ENCODE measurements at regions not wholly inside any gene's neighbourhood (a gene's known extent, or its start where the extent isn't known, plus 50 kb on each side); places are given as distances from the start of the nearest gene placed in this dataset.

DNA sequence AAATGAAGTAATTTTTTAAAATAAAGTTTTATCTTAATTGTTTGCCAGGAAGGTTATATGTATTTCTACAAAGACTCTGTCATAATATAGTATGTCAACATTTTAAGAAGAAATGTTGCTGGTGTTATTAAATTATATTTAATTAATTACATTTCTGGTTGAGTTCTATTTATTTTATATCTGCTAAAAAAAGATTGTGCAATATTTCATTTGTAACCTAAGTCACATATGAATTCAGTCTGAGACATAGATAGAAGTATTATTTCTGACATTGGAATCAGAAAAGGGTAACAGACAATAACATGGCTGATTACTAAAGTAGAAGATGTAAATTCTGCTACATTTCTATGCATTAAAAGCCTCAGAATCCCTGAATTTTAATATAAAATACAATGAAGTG is 1985.1 kb downstream of the C4orf33 start:
- TF ChIP-seq CTCF (IDR thresholded peaks at IDR 0.05 in 2 of 3, conservative IDR thresholded peaks at IDR 0.05 in 1 of 3; ENCODE audit: control insufficient read depth in 2 of 3, extremely low read depth in 1 of 3, insufficient read depth in 1 of 3, low read depth in 3 of 3, low read length in 3 of 3) (no peak), EP300 (IDR thresholded peaks at IDR 0.05; ENCODE audit: borderline replicate concordance in 1 of 2, control insufficient read depth in 1 of 2, low read depth in 2 of 2, low read length in 2 of 2) (no peak), POLR2AphosphoS5 (IDR thresholded peaks at IDR 0.05; ENCODE audit: low read length) (no peak), ETV6 (conservative IDR thresholded peaks at IDR 0.05 in 1 of 2, IDR thresholded peaks at IDR 0.05 in 1 of 2; ENCODE audit: borderline replicate concordance in 1 of 2, low read depth in 1 of 2) (no peak), POLR2A (IDR thresholded peaks at IDR 0.05; ENCODE audit: low read depth, low read length) (no peak)
- TF ChIP-seq, protein P1, sequence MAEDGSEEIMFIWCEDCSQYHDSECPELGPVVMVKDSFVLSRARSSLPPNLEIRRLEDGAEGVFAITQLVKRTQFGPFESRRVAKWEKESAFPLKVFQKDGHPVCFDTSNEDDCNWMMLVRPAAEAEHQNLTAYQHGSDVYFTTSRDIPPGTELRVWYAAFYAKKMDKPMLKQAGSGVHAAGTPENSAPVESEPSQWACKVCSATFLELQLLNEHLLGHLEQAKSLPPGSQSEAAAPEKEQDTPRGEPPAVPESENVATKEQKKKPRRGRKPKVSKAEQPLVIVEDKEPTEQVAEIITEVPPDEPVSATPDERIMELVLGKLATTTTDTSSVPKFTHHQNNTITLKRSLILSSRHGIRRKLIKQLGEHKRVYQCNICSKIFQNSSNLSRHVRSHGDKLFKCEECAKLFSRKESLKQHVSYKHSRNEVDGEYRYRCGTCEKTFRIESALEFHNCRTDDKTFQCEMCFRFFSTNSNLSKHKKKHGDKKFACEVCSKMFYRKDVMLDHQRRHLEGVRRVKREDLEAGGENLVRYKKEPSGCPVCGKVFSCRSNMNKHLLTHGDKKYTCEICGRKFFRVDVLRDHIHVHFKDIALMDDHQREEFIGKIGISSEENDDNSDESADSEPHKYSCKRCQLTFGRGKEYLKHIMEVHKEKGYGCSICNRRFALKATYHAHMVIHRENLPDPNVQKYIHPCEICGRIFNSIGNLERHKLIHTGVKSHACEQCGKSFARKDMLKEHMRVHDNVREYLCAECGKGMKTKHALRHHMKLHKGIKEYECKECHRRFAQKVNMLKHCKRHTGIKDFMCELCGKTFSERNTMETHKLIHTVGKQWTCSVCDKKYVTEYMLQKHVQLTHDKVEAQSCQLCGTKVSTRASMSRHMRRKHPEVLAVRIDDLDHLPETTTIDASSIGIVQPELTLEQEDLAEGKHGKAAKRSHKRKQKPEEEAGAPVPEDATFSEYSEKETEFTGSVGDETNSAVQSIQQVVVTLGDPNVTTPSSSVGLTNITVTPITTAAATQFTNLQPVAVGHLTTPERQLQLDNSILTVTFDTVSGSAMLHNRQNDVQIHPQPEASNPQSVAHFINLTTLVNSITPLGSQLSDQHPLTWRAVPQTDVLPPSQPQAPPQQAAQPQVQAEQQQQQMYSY (CRISPR knock-in tag; IDR thresholded peaks at IDR 0.05) = no peak

Data from GM12878 (cell line).